NCI-H2107 treated with DMSO at 0.1 percent for 48 hours (cell line): ENCODE measurements at regions not wholly inside any gene's neighbourhood (a gene's known extent, or its start where the extent isn't known, plus 50 kb on each side); places are given as distances from the start of the nearest gene placed in this dataset.
A peak's percentile ranks its signal among the peaks of the same experiment; 100 is the strongest.

Source experiments
- DNase-seq: peaks from one replicate; lab custom pipeline; 2025; ENCODE audit not compliant: unreplicated experiment; lab: John Stamatoyannopoulos, UW

DNA sequence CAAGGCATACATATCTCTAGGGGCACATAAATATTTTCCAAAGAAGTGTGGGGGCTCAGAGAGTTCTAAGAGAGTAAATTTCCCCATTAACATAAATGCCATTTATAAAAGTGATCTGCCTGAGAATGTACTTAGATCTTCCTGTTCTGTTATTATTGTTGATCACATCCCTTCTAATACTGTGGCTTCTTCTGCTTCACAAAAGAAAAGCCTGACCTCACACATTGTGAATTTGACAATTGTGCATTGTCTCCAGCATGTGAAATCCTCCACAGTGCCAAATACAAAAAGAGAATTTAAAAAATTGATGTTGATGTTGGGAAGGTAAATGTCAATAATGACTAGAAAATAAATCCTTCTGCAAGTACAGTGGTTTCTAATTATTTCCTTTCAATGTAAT, 330.5 kb upstream of the LRIG3 start:
- DNase-seq, result no peak

- DNase-seq, result no peak
Observed at GRCh38 chr12:59240048-59240447, 319.7 kb upstream of the LRIG3 start.

DNA sequence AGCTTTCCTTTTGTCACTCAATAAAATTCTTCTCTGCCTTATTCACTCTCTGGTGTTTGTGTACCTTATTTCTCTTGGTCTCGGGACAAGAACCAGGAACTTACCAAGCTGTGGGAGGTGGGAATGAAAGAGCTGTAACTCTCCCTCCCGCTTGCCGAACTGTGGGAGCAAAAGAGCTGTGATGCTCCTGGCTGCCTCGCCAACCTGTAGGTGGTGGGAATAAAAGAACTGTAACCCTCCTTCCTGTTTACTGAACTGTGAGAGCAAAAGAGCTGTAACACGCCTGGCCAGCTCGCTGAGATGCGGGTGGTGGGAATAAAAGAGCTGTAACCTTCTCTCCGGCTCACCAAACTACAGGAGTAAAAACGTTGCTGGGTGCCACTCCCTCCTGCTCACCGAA, 314.1 kb upstream of the LRIG3 start:
- no peak for DNase-seq

- no peak for DNase-seq
Observed at GRCh38 chr12:59230334-59230733, 310.0 kb upstream of the LRIG3 start.

GRCh38 chr12:59219148-59219547, 298.8 kb upstream of the LRIG3 start:
- DNase-seq, result no peak

DNA sequence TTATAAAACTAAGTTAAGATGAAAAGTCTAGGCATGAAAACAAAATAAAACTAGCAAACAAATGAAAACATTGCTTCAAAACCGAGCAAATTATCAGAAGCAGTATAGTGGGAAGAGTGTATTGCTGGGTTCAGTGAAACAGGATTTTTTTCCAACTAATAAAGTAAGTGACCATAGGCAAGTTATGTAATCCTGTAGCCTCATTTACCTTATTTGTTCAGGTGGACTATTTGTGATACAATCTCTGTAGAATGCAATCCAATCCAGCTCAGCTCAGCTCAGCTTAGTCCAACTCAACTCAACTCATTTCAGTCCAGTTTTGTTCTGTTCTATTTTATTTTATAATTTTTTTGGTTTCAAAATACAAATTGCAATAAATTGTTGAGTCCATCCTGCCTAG, 276.7 kb upstream of the LRIG3 start:
- DNase-seq, result no peak

DNA sequence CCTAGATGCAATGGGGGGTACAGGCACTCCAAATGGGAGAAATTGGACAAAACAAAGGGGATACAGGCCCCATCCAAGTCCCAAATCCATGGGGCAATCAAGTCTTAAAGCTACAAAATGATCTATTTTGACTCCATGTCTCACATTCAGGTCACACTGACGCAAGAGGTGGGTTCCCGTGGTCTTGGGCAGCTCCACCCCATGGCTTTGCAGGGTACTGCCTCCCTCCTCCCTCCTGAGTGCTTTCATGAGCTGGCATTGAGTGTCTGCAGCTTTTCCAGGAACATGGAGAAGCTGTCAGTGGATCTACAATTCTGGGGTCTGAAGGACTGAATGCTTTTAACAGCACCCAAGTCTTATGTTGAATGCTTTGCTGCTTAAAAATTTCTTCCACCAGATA, 274.5 kb upstream of the LRIG3 start:
- DNase-seq, result no peak

DNA sequence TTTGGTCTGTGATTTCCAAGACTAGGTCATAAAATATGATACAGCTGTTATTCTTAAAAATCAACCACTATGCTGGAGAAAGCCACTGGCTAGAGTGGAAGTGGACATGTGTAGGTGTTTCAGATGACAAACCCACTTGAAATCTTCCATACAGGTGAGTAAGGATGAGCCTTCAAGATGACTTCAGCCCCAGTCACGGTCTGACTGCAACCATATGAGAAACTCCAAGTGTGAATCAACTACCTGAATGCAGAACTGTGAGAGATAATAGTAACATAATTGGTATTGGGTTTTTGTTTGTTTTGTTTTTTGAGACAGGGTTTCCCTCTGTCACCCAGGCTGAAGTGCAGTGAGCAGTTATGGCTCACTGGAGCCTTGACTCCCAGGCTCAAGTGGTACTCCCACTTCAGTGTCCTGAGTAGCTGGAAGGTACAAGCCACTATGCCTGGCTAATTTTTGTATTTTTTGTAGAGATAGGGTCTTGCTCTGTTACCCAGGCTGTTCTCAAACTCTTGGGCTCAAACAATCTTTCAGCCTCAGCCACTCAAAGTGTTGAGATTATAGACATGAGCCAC, 273.3 kb upstream of the LRIG3 start:
- no peak for DNase-seq

DNA sequence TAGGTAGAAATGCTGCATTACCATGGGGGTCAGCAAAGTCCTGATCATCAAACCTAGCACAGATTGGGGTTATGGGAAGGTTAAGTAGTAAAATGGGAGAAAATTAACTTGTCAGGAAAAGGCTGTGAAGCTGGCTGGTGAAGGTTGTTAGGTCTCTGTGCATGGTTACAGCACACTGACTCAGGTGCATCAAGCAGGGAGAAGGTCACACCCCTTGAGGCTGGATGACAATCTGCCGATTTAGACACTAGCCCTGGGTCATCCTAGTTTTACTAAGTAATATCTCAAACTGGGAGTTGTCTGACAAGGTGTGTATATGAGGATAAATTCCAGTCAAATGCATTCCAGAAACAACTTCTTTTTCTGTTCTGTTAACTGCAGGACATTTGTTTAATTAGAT, 271.1 kb upstream of the LRIG3 start:
- no peak for DNase-seq

- no peak for DNase-seq
Observed at GRCh38 chr12:59186451-59186850, 266.1 kb upstream of the LRIG3 start.

- no peak for DNase-seq
Observed at GRCh38 chr12:59185295-59185694, 265.0 kb upstream of the LRIG3 start.

DNA sequence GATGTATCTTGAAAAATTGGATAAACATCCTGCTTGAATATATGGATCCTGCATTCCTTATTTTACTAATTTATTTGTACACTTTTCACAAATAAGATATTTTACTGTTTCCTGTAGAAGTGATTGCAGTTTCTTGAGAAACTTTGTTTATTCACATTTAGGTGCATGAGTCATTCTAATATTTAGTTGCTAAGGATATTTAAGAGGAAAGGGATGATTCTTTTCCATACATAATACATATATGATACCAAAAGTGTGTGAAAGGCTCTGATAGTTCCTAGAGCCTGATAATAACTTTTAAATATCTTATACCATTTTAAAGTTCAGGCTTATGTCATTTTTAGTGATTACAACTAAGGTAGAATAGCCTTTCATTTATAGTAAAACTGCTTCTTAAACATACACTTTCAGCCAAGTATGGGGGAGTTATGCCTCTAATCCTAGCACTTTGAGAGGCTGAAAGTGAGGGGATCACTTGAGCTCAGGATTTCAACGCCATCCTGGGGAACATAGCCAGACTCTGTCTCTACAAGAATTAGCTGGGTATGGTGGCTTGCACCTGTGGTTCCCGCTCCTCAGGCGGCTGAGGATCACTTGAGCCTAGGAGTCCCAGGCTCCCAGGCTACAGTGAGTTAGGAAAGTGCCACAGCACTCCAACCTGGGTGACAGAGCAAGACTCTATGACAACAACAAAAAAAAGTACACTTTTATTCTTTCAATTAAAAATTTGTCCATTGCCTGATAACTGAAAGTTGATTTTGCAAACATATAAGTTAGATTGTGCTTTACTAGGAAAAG, 262.6 kb upstream of the LRIG3 start:
- DNase-seq, result no peak

DNA sequence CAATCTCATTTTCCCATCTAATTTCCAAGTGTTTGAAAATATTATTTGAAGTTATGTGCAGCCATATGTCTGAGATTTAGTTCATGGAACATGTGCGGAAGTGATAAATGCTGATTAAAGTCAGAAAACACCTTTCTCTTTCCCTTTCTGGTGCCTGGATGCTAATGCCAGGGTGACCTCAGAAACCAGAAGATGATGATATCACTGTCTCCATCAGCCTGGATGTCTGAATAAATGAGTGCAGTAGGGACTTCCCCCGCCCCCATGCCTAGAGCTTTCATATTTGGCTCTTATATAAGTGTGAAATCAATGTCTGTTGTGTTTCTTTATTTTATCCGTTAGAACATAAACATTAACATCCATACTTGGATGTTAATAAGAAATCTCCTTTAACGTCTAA, 261.9 kb upstream of the LRIG3 start:
- DNase-seq, result no peak

GRCh38 chr12:59181196-59181777, 261.0 kb upstream of the LRIG3 start:
- DNase-seq, result no peak

DNA sequence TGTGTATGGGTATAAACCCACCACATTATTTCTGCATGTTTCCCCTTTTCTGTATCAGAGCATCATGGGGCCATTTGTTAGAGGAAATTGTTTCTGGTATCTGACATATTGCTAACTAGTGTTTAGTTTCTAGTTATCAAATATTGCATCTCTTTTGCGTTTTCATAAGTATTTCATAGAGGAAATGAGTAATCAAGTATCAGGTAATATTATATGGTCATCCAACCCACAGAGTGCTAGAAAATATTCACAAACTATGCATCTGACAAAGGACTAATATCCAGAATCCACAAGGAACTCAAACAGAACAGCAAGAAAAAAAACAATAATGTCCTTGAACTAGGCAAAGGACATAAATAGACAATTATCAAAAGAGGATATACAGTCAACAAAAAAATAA, 258.9 kb upstream of the LRIG3 start:
- DNase-seq, result no peak

DNA sequence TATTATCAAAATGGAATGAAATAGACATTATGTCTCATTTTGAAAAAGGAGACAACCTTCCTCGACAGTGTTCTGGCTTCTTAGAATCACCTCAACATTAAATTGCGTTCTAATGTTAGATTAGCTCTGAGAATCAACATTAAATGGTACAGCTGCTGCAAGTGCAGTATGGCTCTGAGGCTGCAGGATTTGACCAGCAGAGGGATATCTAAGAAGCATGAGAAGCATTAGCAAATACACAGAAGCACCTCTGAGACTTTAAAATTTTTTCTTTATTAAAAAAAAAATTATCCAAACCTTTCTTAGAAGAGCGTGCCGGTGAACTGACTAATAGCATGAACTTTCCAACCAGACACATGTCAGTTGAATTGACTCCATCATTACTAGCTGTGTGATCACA, 253.4 kb upstream of the LRIG3 start:
- no peak for DNase-seq

DNA sequence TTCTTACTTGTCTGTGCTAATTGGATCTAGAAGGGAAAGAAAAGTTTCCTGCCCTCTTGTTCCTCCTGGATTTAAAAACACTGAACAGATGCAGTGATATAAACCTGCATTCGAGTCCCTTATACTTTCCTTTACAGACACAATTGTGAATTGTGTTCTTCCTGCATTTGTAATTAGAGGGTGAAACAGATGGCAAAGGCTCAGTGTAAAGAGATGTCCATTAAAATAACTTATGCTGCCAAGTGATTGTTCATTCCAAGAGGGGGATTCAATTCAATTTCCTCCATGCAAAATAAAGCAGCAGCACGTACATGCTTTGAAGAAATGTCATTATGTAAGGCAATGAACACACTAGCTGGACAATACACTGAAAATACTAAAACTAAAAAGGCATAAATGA, 248.3 kb upstream of the LRIG3 start:
- DNase-seq, result no peak

- no peak for DNase-seq
Observed at GRCh38 chr12:59166457-59166856, 246.2 kb upstream of the LRIG3 start.

DNA sequence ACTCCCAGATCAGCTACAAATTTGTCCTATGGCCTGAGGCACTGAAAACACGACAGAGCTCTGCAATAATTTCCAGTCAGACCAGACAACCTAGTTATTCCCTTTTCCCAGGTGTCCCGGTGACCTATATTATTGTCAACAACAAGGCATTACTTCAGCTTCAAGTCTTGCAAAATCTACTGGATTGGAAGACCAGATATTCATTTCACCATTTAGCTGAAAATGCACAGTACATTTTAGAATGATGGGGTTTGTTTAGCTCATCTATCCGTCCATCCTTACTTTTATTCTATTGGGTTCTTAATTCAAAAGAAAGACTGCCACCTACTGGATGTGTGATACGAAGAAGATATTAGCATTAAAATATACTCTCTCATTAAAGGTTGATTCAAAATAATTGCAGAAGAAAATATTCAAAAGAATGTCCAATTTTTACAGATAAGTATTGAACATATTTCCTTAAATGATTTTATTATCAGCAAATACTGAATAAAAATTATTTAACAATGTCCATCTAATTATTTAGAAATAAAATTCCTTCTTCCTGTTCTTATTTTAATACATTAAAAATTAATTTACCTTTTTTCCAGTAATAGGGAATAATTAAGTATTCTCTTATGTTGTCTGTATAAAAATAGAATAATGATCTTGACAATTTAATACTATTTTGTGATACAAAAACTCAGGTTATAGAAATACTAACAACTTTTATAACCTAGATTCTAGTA, 244.9 kb upstream of the LRIG3 start:
- DNase-seq, result peak; percentile 53

DNA sequence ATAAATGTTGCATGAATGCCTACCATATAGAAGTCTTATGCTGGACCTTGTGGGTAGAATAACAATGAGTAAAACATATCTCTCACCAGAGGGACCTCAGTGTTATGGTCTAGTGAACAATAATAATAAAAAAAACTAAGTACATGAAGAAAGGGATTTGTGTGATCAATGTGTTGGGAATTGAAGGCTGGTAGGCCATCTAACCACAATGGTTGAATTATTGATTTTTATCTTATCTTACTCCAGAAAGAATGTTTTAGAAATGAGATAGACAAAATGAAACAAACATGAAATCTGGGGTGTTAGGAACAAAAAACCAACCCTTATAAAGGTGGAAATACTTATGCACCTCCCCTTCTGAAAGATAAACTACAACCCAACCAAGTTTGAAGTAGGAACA, 243.9 kb upstream of the LRIG3 start:
- DNase-seq, result no peak

DNA sequence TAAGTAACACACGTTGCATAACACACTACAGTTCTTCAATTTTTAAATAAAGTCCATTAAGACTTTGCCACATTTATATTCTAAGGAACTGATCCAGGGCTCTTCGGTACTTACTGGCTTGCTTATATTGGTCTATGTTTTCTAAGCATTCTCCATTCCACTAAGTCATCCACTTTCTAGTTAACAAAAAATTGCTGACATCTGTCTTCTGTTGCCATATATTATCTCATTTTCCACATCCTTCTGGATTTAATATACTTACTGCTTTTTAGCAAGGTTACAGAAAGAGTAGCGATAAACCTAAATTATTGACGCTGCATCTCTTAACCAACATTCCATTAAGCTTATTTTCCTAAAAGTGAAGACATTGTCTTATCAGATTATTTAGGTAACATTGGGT, 238.4 kb upstream of the LRIG3 start:
- no peak for DNase-seq

GRCh38 chr12:59158066-59158465, 237.8 kb upstream of the LRIG3 start:
- no peak for DNase-seq
